ENCODE measurements at regions not wholly inside any gene's neighbourhood (a gene's known extent, or its start where the extent isn't known, plus 50 kb on each side); places are given as distances from the start of the nearest gene placed in this dataset.

DNA sequence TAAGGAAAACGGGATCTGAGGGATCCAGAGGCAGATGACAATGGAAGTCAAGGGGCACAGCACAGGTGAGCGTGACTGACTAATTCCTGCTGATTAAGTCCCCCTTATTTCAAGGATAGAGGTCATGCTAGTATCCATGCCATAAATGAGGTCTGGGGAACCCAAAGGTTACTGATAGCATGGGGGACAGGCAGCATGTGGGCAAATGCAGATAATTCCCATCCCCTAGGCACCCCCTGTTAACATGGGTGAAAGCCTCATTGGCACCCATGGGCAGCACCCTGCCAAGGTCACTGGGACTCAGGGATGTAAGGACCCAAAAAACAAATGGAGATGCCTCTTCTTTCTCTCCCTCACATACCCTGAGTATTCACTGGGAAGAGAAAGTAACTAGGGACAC is 139.7 kb downstream of the WDR11 start:
- Mint-ChIP-seq H3K27ac (no peak overlapping the region), H3K9me3 (peaks cover 7 to 13% (median 11%) of the 10 kb centered on the region in 3 donors)

DNA sequence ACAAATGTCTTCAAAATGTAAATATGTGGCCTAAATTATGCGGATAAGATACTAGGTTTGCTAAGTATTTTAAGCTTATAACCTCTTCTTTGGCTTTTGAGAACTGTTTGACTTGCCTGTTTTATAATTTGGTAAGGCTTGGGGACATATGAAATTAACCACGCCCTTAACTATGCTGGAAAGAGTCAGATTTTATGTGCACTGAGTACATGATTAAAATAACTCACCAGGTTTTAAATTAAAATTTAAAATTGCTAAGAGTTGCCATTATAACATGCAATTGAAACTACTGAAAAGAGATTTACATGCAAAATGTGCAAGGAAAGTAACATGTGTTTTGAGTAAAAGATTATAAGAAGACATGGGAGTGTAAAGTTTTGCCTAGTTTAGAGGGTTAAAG is 141.9 kb downstream of the WDR11 start:
- ChIA-PET CTCF (no interaction called here), POLR2A (no interaction called here)
- Mint-ChIP-seq H3K27ac (no peak overlapping the region), H3K4me1 (no peaks in the 10 kb centered on the region), H3K4me3 (no peak overlapping the region), H3K9me3 (peaks cover 0 to 11% (median 8%) of the 10 kb centered on the region in 3 donors), H3K36me3 (no peaks in the 10 kb centered on the region), H3K27me3 (peaks cover 7 to 14% of the 10 kb centered on the region in 2 donors)
- Histone ChIP-seq H3K36me3 (ENCODE audit: control insufficient read depth in 2 of 2, extremely low read depth in 1 of 2, insufficient read depth in 1 of 2, low read length in 1 of 2) (no peaks in the 10 kb centered on the region), H3K27ac (ENCODE audit: low read length) (no peak overlapping the region), H3K4me1 (ENCODE audit: control insufficient read depth in 1 of 2, extremely low read depth in 1 of 2, insufficient read depth in 2 of 2, low read length in 2 of 2) (no peaks in the 10 kb centered on the region), H3K9me3 (no peaks in the 10 kb centered on the region), H3K4me3 (ENCODE audit: control insufficient read depth in 1 of 2, extremely low read depth in 1 of 2, low read length in 1 of 2) (no peak overlapping the region), H3K27me3 (replicated peaks in 1 of 2; ENCODE audit: control insufficient read depth in 2 of 2, extremely low read depth in 1 of 2, insufficient read depth in 2 of 2, low read length in 1 of 2) (peaks cover 0 to 12% of the 10 kb centered on the region in 2 experiments)
- WGBS (ENCODE audit: insufficient coverage): no CpG with 5 or more reads among the region's 2 CpGs
- DNase-seq (no peak), ATAC-seq (replicated peaks in 1 of 4) (no peak)

More for the DNA sequence above, 139.7 kb downstream of the WDR11 start:
- Mint-ChIP-seq H3K4me1 (peaks cover 0 to 6% (median 0%) of the 10 kb centered on the region in 3 donors), H3K4me3 (no peak overlapping the region), H3K27me3 (peaks cover 8 to 13% of the 10 kb centered on the region in 2 donors), H3K36me3 (no peaks in the 10 kb centered on the region)
- ATAC-seq (replicated peaks in 1 of 4) (no peak), DNase-seq (no peak)
- H3K27ac ChIP-seq (ENCODE audit: low read length): no peak overlapping the region
- peaks cover 0 to 6% of the 10 kb centered on the region in 2 experiments for H3K4me1 ChIP-seq (ENCODE audit: control insufficient read depth in 1 of 2, extremely low read depth in 1 of 2, insufficient read depth in 2 of 2, low read length in 2 of 2)
- peaks cover 0 to 8% of the 10 kb centered on the region in 2 experiments for H3K27me3 ChIP-seq (replicated peaks in 1 of 2; ENCODE audit: control insufficient read depth in 2 of 2, extremely low read depth in 1 of 2, insufficient read depth in 2 of 2, low read length in 1 of 2)
- ChIA-PET POLR2A (no interaction called here), CTCF (no interaction called here)
- H3K4me3 ChIP-seq (ENCODE audit: control insufficient read depth in 1 of 2, extremely low read depth in 1 of 2, low read length in 1 of 2): no peak overlapping the region
- no peaks in the 10 kb centered on the region for H3K36me3 ChIP-seq (ENCODE audit: control insufficient read depth in 2 of 2, extremely low read depth in 1 of 2, insufficient read depth in 1 of 2, low read length in 1 of 2)
- no peaks in the 10 kb centered on the region for H3K9me3 ChIP-seq
- no CpG with 5 or more reads among the region's 2 CpGs for WGBS (ENCODE audit: insufficient coverage)

DNA sequence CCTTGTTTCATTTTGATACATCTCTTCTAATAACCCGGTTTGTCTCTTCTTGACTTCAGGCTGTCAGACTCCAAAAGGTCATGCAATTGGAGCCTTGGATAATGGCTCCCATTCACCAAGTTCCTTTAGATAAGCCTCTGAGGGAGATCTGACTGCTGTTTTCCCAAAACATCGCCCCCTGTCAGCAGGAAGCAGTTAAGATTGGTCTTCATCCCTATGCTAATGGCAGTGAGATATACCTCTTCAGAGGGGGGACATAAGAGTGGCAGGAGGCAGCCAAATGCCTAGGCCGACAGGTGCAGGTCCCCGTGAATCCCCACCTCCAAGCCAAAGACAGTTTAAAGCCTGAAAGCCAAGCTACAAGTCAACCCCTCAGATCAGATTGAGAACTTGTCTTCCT is 144.6 kb downstream of the WDR11 start:
- ATAC-seq (replicated peaks in 1 of 4) (no peak), DNase-seq (no peak)
- Histone ChIP-seq H3K27me3 (replicated peaks in 1 of 2; ENCODE audit: control insufficient read depth in 2 of 2, extremely low read depth in 1 of 2, insufficient read depth in 2 of 2, low read length in 1 of 2) (peaks cover 0 to 21% of the 10 kb centered on the region in 2 experiments), H3K4me1 (ENCODE audit: control insufficient read depth in 1 of 2, extremely low read depth in 1 of 2, insufficient read depth in 2 of 2, low read length in 2 of 2) (no peaks in the 10 kb centered on the region), H3K9me3 (no peaks in the 10 kb centered on the region), H3K4me3 (ENCODE audit: control insufficient read depth in 1 of 2, extremely low read depth in 1 of 2, low read length in 1 of 2) (no peak overlapping the region), H3K36me3 (ENCODE audit: control insufficient read depth in 2 of 2, extremely low read depth in 1 of 2, insufficient read depth in 1 of 2, low read length in 1 of 2) (no peaks in the 10 kb centered on the region), H3K27ac (ENCODE audit: low read length) (no peak overlapping the region)
- 93% methylated on average over 2 of the region's 4 CpGs for WGBS (ENCODE audit: insufficient coverage)
- H3K4me1 Mint-ChIP-seq: no peaks in the 10 kb centered on the region
- H3K27ac Mint-ChIP-seq: no peak overlapping the region
- H3K4me3 Mint-ChIP-seq: no peak overlapping the region
- H3K27me3 Mint-ChIP-seq: peaks cover 3 to 17% of the 10 kb centered on the region in 2 donors
- no peaks in the 10 kb centered on the region for H3K36me3 Mint-ChIP-seq
- H3K9me3 Mint-ChIP-seq: peaks cover 0 to 4% (median 0%) of the 10 kb centered on the region in 3 donors
- ChIA-PET POLR2A (no interaction called here), CTCF (no interaction called here)

DNA sequence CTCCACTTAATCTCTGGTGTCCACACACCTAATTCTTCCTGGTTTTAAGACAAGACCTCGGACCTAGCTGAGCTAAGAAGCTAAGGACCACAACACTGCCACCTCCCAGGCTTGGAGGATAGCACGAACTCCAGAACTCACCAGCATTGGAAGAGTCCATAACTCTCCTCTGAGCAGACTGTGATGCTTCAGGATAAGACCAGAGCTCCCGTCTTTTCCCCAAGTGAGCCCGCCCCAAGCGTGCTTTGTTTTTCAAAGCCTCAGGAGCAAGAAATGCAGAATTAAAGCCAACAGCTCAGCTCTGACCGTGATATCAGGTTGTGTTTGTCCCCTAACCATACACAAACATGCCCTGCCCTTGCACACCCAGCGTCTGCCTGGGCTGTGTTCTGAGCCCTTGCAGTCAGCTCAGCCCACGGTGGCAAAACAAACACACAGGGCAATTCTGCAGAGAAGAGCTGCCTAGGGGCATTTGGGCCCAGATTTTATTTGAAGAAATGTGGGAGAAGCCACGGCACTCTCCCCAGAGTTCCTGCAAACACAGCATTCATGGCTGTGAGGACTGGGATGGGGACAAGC is 145.4 kb downstream of the WDR11 start:
- Mint-ChIP-seq H3K27ac (no peak overlapping the region), H3K9me3 (peaks cover 0 to 4% (median 0%) of the 10 kb centered on the region in 3 donors), H3K4me1 (no peaks in the 10 kb centered on the region), H3K27me3 (peaks cover 3 to 14% of the 10 kb centered on the region in 2 donors), H3K4me3 (no peak overlapping the region), H3K36me3 (no peaks in the 10 kb centered on the region)
- WGBS (ENCODE audit: insufficient coverage): 73% methylated on average over 7 of the region's 9 CpGs
- POLR2A ChIA-PET: no interaction called here
- H3K27ac ChIP-seq (ENCODE audit: low read length): no peak overlapping the region
- DNase-seq (no peak), ATAC-seq (replicated peaks in 1 of 4) (no peak)
- peaks cover 0 to 21% of the 10 kb centered on the region in 2 experiments for H3K27me3 ChIP-seq (replicated peaks in 1 of 2; ENCODE audit: control insufficient read depth in 2 of 2, extremely low read depth in 1 of 2, insufficient read depth in 2 of 2, low read length in 1 of 2)
- no peaks in the 10 kb centered on the region for H3K4me1 ChIP-seq (ENCODE audit: control insufficient read depth in 1 of 2, extremely low read depth in 1 of 2, insufficient read depth in 2 of 2, low read length in 2 of 2)
- no peaks in the 10 kb centered on the region for H3K36me3 ChIP-seq (ENCODE audit: control insufficient read depth in 2 of 2, extremely low read depth in 1 of 2, insufficient read depth in 1 of 2, low read length in 1 of 2)
- CTCF ChIA-PET: no interaction called here
- H3K9me3 ChIP-seq: no peaks in the 10 kb centered on the region
- H3K4me3 ChIP-seq (ENCODE audit: control insufficient read depth in 1 of 2, extremely low read depth in 1 of 2, low read length in 1 of 2): no peak overlapping the region

DNA sequence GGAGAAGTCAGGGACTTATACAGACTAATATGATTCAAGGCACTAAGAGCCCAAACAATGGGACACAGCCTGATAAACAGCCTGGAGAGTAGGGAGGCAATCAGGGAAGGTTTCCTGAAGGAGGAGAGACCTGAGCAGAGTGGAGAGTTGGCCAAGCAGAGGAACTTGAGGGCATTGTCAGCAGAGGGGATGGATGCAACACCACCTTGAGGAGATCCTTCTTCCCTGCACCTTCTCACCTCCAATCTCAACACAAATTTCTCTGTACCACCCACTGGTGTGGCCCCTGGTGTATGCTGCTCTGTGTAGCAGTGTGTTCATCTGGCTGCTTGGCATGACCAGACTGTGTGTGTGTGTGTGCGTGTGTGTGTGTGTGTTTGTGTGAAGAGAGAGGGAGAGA is 146.2 kb downstream of the WDR11 start:
- H3K27ac Mint-ChIP-seq: no peak overlapping the region
- no peak for ATAC-seq (replicated peaks in 1 of 4)
- H3K4me3 ChIP-seq (ENCODE audit: control insufficient read depth in 1 of 2, extremely low read depth in 1 of 2, low read length in 1 of 2): no peak overlapping the region
- no peaks in the 10 kb centered on the region for H3K36me3 Mint-ChIP-seq
- CTCF ChIA-PET: no interaction called here
- no peaks in the 10 kb centered on the region for H3K4me1 Mint-ChIP-seq
- peaks cover 3 to 13% of the 10 kb centered on the region in 2 donors for H3K27me3 Mint-ChIP-seq
- peaks cover 0 to 21% of the 10 kb centered on the region in 2 experiments for H3K27me3 ChIP-seq (replicated peaks in 1 of 2; ENCODE audit: control insufficient read depth in 2 of 2, extremely low read depth in 1 of 2, insufficient read depth in 2 of 2, low read length in 1 of 2)
- H3K9me3 ChIP-seq: no peaks in the 10 kb centered on the region
- H3K4me1 ChIP-seq (ENCODE audit: control insufficient read depth in 1 of 2, extremely low read depth in 1 of 2, insufficient read depth in 2 of 2, low read length in 2 of 2): no peaks in the 10 kb centered on the region
- H3K4me3 Mint-ChIP-seq: no peak overlapping the region
- no peak overlapping the region for H3K27ac ChIP-seq (ENCODE audit: low read length)
- peaks cover 0 to 4% (median 0%) of the 10 kb centered on the region in 3 donors for H3K9me3 Mint-ChIP-seq
- no peak for DNase-seq
- no CpG with 5 or more reads among the region's 1 CpG for WGBS (ENCODE audit: insufficient coverage)
- no peaks in the 10 kb centered on the region for H3K36me3 ChIP-seq (ENCODE audit: control insufficient read depth in 2 of 2, extremely low read depth in 1 of 2, insufficient read depth in 1 of 2, low read length in 1 of 2)
- POLR2A ChIA-PET: no interaction called here

DNA sequence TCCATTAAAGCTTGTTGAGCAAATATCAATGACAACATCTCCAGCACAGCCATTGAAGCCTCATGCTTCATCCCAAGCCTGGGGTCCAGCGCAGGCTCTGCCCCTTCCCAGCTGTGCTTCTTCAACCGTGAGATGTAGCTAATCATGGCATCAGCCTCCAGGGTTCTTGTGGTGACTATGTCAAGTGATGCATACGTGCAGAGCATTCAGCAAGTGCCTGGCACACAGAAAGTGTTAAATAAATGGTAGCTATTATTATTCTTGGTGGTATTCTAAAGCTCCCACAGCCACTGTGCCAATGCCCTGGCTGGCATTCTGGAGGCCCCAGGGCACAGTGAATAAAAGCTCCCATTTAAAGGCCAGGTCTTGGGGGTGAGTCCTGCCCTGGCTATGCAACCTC is 146.6 kb downstream of the WDR11 start:
- H3K4me3 ChIP-seq (ENCODE audit: control insufficient read depth in 1 of 2, extremely low read depth in 1 of 2, low read length in 1 of 2): no peak overlapping the region
- no peaks in the 10 kb centered on the region for H3K36me3 ChIP-seq (ENCODE audit: control insufficient read depth in 2 of 2, extremely low read depth in 1 of 2, insufficient read depth in 1 of 2, low read length in 1 of 2)
- peaks cover 0 to 21% of the 10 kb centered on the region in 2 experiments for H3K27me3 ChIP-seq (replicated peaks in 1 of 2; ENCODE audit: control insufficient read depth in 2 of 2, extremely low read depth in 1 of 2, insufficient read depth in 2 of 2, low read length in 1 of 2)
- no peaks in the 10 kb centered on the region for H3K4me1 ChIP-seq (ENCODE audit: control insufficient read depth in 1 of 2, extremely low read depth in 1 of 2, insufficient read depth in 2 of 2, low read length in 2 of 2)
- WGBS (ENCODE audit: insufficient coverage): 10% methylated on average over 2 of the region's 3 CpGs
- ATAC-seq (replicated peaks in 1 of 4) (no peak), DNase-seq (no peak)
- ChIA-PET CTCF (no interaction called here), POLR2A (no interaction called here)
- no peak overlapping the region for H3K27ac ChIP-seq (ENCODE audit: low read length)
- H3K9me3 ChIP-seq: no peaks in the 10 kb centered on the region
- peaks cover 3 to 13% of the 10 kb centered on the region in 2 donors for H3K27me3 Mint-ChIP-seq
- no peaks in the 10 kb centered on the region for H3K4me1 Mint-ChIP-seq
- no peaks in the 10 kb centered on the region for H3K36me3 Mint-ChIP-seq
- H3K4me3 Mint-ChIP-seq: no peak overlapping the region
- H3K9me3 Mint-ChIP-seq: peaks cover 0 to 4% (median 0%) of the 10 kb centered on the region in 3 donors
- no peak overlapping the region for H3K27ac Mint-ChIP-seq

DNA sequence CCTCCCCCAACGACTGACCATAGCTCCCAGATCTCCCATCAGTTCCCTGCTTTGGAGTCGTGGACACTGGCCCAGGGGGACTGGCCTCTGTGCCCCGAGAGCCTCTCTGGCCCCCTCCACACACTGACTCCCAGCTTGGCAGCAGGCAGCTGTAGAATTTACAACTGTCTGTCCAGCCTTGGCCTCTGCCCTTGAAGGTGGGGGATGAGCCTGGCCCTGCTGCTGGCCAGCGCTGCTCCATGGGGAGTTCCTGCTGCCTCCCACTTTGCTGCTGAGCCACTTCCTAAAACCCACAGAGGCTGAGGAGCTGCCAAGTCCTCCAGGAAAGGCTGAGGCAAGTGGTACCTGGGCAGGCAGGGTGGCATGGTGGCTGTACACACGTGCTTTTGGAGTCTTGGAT is 147.1 kb downstream of the WDR11 start:
- H3K4me1 ChIP-seq (ENCODE audit: control insufficient read depth in 1 of 2, extremely low read depth in 1 of 2, insufficient read depth in 2 of 2, low read length in 2 of 2): no peaks in the 10 kb centered on the region
- POLR2A ChIA-PET: no interaction called here

More for the DNA sequence above, 147.1 kb downstream of the WDR11 start:
- H3K9me3 ChIP-seq: no peaks in the 10 kb centered on the region
- Mint-ChIP-seq H3K36me3 (no peaks in the 10 kb centered on the region), H3K4me3 (no peak overlapping the region), H3K27ac (no peak overlapping the region), H3K4me1 (no peaks in the 10 kb centered on the region), H3K27me3 (peaks cover 3 to 13% of the 10 kb centered on the region in 2 donors), H3K9me3 (peaks cover 0 to 2% (median 0%) of the 10 kb centered on the region in 3 donors)
- no peak overlapping the region for H3K27ac ChIP-seq (ENCODE audit: low read length)
- WGBS (ENCODE audit: insufficient coverage): 41% methylated on average over 4 of the region's 5 CpGs
- no peak for ATAC-seq (replicated peaks in 1 of 4)
- H3K4me3 ChIP-seq (ENCODE audit: control insufficient read depth in 1 of 2, extremely low read depth in 1 of 2, low read length in 1 of 2): no peak overlapping the region
- peaks cover 0 to 21% of the 10 kb centered on the region in 2 experiments for H3K27me3 ChIP-seq (replicated peaks in 1 of 2; ENCODE audit: control insufficient read depth in 2 of 2, extremely low read depth in 1 of 2, insufficient read depth in 2 of 2, low read length in 1 of 2)
- CTCF ChIA-PET: no interaction called here
- DNase-seq: no peak
- H3K36me3 ChIP-seq (ENCODE audit: control insufficient read depth in 2 of 2, extremely low read depth in 1 of 2, insufficient read depth in 1 of 2, low read length in 1 of 2): no peaks in the 10 kb centered on the region
